HepG2 (cell line): ENCODE measurements at regions not wholly inside any gene's neighbourhood (a gene's known extent, or its start where the extent isn't known, plus 50 kb on each side); places are given as distances from the start of the nearest gene placed in this dataset.

Experiments
- DMAP1 ChIP-seq: IDR thresholded peaks from 2 replicates; pipeline ENCODE4 v1.6.1; 2016
- NFIC ChIP-seq: IDR thresholded peaks from 2 replicates; pipeline ENCODE4 v1.6.1; 2012; ENCODE audit warnings: mild to moderate bottlenecking, low read length, inconsistent platforms
- NFYC ChIP-seq: IDR thresholded peaks from 2 replicates; pipeline ENCODE4 v1.6.1; 2016; ENCODE audit warnings: missing genetic modification reagents, missing compliant biosample characterization
- NRL ChIP-seq: sonication (generic); formaldehyde crosslinking; IDR thresholded peaks from 2 replicates; pipeline ENCODE4 v1.5.0; 2020; ENCODE audit warnings: missing genetic modification reagents, mild to moderate bottlenecking, moderate library complexity, borderline replicate concordance
- RAD21 ChIP-seq: fragments of 450-650 bp; formaldehyde crosslinking; IDR thresholded peaks from 2 replicates; pipeline ENCODE4 v1.5.0; 2020; ENCODE audit warnings: mild to moderate bottlenecking
- SRSF1 ChIP-seq: fragments of 200-400 bp; formaldehyde crosslinking; optimal IDR thresholded peaks from 2 replicates; pipeline ENCODE3; 2017; ENCODE audit warnings: mild to moderate bottlenecking, low read depth, low read length, moderate library complexity
- TAF15 ChIP-seq: fragments of 200-400 bp; formaldehyde crosslinking; IDR thresholded peaks from one replicate; pipeline ENCODE4 v1.6.1; 2018; ENCODE audit warnings: mild to moderate bottlenecking, low read depth, low read length; ENCODE audit not compliant: poor library complexity, severe bottlenecking
- XBP1 ChIP-seq: sonication (generic); formaldehyde crosslinking; IDR thresholded peaks from 2 replicates; pipeline ENCODE4 v1.5.0; 2020; ENCODE audit warnings: missing genetic modification reagents
- ZBTB7B ChIP-seq: sonication (generic); formaldehyde crosslinking; IDR thresholded peaks from 2 replicates; pipeline ENCODE4 v1.4.0; 2020; ENCODE audit warnings: missing genetic modification reagents
- ZC3H13 ChIP-seq: sonication (generic); formaldehyde crosslinking; IDR thresholded peaks from 2 replicates; pipeline ENCODE4 v1.8.1; 2023; ENCODE audit warnings: mild to moderate bottlenecking, missing genetic modification reagents, moderate library complexity
- ZMYM3 ChIP-seq: sonication (generic); formaldehyde crosslinking; IDR thresholded peaks from 2 replicates; pipeline ENCODE4 v1.5.1; 2020; ENCODE audit warnings: mild to moderate bottlenecking, missing genetic modification reagents
- ZNF225 ChIP-seq: sonication (generic); formaldehyde crosslinking; IDR thresholded peaks from 2 replicates; pipeline ENCODE4 v1.4.0; 2020; ENCODE audit warnings: mild to moderate bottlenecking, missing genetic modification reagents
- ZNF253 ChIP-seq: sonication (generic); formaldehyde crosslinking; IDR thresholded peaks from 2 replicates; pipeline ENCODE4 v1.8.0; 2022; ENCODE audit warnings: mild to moderate bottlenecking, missing genetic modification reagents, borderline replicate concordance
- ZNF569 ChIP-seq: sonication (generic); formaldehyde crosslinking; IDR thresholded peaks from 2 replicates; pipeline ENCODE4 v1.5.0; 2020; ENCODE audit warnings: mild to moderate bottlenecking, missing genetic modification reagents, moderate library complexity, borderline replicate concordance
- ZNF589 ChIP-seq: sonication (generic); formaldehyde crosslinking; conservative IDR thresholded peaks from 2 replicates; pipeline ENCODE4 v1.8.0; 2022; ENCODE audit warnings: mild to moderate bottlenecking, moderate library complexity, missing genetic modification reagents
- ZNF773 ChIP-seq: sonication (generic); formaldehyde crosslinking; IDR thresholded peaks from 2 replicates; pipeline ENCODE4 v1.4.0; 2020; ENCODE audit warnings: missing genetic modification reagents, borderline replicate concordance
- TF ChIP-seq, protein P1 (sequence below), 2 experiments: sonication (generic) in 1 of 2; formaldehyde crosslinking in 1 of 2; IDR thresholded peaks; 2 replicates each; pipeline versions ENCODE4 v1.6.1 to v1.9.0; 2014 to 2022; ENCODE audit warnings: antibody characterized with exemption in 1 of 2, borderline replicate concordance in 1 of 2, inconsistent platforms in 1 of 2, low read depth in 1 of 2, missing genetic modification reagents in 1 of 2
- TF ChIP-seq, protein P2 (sequence below): sonication (generic); formaldehyde crosslinking; IDR thresholded peaks from 2 replicates; pipeline ENCODE4 v1.4.0; 2020; ENCODE audit warnings: mild to moderate bottlenecking, missing genetic modification reagents
- TF ChIP-seq, protein P3 (sequence below): IDR thresholded peaks from 2 replicates; pipeline ENCODE4 v1.6.1; 2016; ENCODE audit warnings: missing compliant biosample characterization, missing genetic modification reagents, borderline replicate concordance
- TF ChIP-seq, protein P4 (sequence below): IDR thresholded peaks from 2 replicates; pipeline ENCODE4 v1.6.1; 2016; ENCODE audit warnings: low read depth

DNA sequence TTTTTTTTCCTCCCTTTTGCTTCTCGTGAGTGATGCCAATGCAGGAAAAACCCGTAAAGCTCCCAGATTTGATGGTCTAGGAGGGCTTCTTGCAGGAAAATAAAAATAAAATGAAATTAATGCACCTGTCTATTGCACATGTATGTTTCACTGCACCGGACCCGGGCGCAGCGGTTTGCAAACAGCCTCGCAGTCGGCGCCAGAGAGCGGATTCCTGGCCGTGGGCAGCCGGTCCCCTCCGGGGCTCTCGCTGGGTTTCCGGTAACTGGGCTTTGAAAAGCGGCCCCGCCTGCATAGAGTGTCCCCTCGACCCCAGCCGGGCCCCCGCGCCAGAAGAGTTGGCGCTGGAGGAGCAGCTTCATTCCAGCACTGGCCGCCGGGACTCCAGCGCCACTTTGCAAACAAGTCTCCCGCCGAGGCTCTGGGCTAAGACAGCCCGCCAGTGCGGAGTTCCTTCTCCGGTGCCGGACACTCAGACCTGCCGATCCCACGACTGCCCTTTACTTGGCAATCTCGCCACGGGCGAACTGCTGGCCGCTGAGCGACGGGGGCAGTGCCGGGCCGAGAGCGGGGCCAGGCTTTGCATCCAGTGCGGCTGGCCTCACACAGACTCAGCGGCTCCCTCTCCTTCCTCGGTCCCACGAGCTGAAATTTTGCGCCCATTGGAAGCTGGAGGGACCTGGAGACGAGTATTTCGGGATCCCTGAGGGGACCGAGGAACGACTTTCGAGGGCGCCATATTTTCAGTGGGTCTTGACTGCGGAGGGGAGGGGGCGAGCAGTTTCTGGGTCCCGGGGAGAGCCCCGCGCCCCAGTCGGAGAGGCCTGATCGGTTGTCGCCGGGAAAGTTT is 225.9 kb upstream of the C2CD4B start (continued):
- TF ChIP-seq, protein P1, sequence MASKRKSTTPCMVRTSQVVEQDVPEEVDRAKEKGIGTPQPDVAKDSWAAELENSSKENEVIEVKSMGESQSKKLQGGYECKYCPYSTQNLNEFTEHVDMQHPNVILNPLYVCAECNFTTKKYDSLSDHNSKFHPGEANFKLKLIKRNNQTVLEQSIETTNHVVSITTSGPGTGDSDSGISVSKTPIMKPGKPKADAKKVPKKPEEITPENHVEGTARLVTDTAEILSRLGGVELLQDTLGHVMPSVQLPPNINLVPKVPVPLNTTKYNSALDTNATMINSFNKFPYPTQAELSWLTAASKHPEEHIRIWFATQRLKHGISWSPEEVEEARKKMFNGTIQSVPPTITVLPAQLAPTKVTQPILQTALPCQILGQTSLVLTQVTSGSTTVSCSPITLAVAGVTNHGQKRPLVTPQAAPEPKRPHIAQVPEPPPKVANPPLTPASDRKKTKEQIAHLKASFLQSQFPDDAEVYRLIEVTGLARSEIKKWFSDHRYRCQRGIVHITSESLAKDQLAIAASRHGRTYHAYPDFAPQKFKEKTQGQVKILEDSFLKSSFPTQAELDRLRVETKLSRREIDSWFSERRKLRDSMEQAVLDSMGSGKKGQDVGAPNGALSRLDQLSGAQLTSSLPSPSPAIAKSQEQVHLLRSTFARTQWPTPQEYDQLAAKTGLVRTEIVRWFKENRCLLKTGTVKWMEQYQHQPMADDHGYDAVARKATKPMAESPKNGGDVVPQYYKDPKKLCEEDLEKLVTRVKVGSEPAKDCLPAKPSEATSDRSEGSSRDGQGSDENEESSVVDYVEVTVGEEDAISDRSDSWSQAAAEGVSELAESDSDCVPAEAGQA (IDR thresholded peaks at IDR 0.05; ENCODE audit: low read depth) = no peak
- TF ChIP-seq, protein P1 (CRISPR knock-in tag; IDR thresholded peaks at IDR 0.05; ENCODE audit: borderline replicate concordance) = no peak
- TF ChIP-seq NFIC (no peak), ZNF569 (CRISPR knock-in tag) (no peak), XBP1 (CRISPR knock-in tag) (no peak), ZNF253 (no peak), DMAP1 (CRISPR knock-in tag) (0 out of 2 replicates have a peak, but pooled peaks have one; percentile 29), ZBTB7B (CRISPR knock-in tag) (peak; percentile 27; the same call in 1 of the 2 replicates), NRL (CRISPR knock-in tag) (no peak; the same call in 1 of the 2 replicates), RAD21 (CRISPR knock-in tag) (0 out of 2 replicates have a peak, but pooled peaks have one; percentile 9), ZNF589 (CRISPR knock-in tag) (no peak), ZC3H13 (no peak), NFYC (CRISPR knock-in tag) (no peak), ZNF773 (CRISPR knock-in tag) (0 out of 2 replicates have a peak, but pooled peaks have one; percentile 28), SRSF1 (no peak), ZNF225 (CRISPR knock-in tag) (no peak; the same call in 1 of the 2 replicates), ZMYM3 (CRISPR knock-in tag) (peak; percentile 57; the same call in 1 of the 2 replicates), TAF15 (peak; percentile 51)
- TF ChIP-seq, protein P2, sequence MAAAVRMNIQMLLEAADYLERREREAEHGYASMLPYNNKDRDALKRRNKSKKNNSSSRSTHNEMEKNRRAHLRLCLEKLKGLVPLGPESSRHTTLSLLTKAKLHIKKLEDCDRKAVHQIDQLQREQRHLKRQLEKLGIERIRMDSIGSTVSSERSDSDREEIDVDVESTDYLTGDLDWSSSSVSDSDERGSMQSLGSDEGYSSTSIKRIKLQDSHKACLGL = no peak; the same call in 1 of the 2 replicates
- TF ChIP-seq, protein P3, sequence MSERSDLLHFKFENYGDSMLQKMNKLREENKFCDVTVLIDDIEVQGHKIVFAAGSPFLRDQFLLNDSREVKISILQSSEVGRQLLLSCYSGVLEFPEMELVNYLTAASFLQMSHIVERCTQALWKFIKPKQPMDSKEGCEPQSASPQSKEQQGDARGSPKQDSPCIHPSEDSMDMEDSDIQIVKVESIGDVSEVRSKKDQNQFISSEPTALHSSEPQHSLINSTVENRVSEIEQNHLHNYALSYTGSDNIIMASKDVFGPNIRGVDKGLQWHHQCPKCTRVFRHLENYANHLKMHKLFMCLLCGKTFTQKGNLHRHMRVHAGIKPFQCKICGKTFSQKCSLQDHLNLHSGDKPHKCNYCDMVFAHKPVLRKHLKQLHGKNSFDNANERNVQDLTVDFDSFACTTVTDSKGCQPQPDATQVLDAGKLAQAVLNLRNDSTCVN (CRISPR knock-in tag) = no peak
- TF ChIP-seq, protein P4, sequence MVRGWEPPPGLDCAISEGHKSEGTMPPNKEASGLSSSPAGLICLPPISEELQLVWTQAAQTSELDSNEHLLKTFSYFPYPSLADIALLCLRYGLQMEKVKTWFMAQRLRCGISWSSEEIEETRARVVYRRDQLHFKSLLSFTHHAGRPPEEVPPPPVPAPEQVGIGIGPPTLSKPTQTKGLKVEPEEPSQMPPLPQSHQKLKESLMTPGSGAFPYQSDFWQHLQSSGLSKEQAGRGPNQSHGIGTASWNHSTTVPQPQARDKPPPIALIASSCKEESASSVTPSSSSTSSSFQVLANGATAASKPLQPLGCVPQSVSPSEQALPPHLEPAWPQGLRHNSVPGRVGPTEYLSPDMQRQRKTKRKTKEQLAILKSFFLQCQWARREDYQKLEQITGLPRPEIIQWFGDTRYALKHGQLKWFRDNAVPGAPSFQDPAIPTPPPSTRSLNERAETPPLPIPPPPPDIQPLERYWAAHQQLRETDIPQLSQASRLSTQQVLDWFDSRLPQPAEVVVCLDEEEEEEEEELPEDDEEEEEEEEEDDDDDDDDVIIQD (CRISPR knock-in tag) = no peak
